ENCODE measurements at regions not wholly inside any gene's neighbourhood (a gene's known extent, or its start where the extent isn't known, plus 50 kb on each side); places are given as distances from the start of the nearest gene placed in this dataset.
A peak's percentile ranks its signal among the peaks of the same experiment; 100 is the strongest.

DNA sequence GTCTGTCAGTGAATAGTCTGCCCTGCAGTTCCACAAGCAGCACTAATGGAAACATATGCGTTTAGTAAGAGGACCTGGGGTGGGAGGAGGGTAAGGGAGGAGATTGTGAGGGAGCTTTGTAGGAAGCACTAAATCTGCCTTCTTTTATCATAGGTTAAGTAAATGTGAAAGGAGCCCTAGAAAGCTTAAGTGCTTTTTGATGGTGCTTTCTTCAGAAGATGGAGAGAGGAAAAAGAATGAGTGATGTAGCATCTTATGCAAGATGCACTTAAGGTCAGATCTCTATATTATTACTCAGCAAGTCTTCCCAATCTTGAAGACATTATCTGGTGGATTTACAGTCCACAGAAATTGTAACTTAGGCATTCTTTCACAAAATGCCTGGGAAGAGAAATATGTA, 322.7 kb downstream of the PDHA2 start:
- DNase-seq, result peak in 2 of 5 donors; percentile 20 to 35
- Histone ChIP-seq H3K4me1 (ENCODE audit: control insufficient read depth in 2 of 3, insufficient read depth in 2 of 3, low read depth in 1 of 3, low read length in 3 of 3) (no peaks in the 10 kb centered on the region), H3K9ac (ENCODE audit: low read length in 3 of 3) (no peak overlapping the region), H3K27me3 (ENCODE audit: control insufficient read depth, insufficient read depth, low read length) (no peaks in the 10 kb centered on the region), H3K4me3 (ENCODE audit: low read length in 3 of 3) (no peak overlapping the region), H3K27ac (ENCODE audit: low read depth in 2 of 2, low read length in 2 of 2) (no peak overlapping the region), H3K9me3 (ENCODE audit: control insufficient read depth in 2 of 3, insufficient read depth in 1 of 3, low read length in 3 of 3) (no peaks in the 10 kb centered on the region), H3K36me3 (ENCODE audit: control insufficient read depth in 2 of 3, insufficient read depth in 3 of 3, low read length in 3 of 3) (no peaks in the 10 kb centered on the region)
- FAIRE-seq, result no peak
- intact Hi-C loops (cut with DNase I), result no loop called here
- TF ChIP-seq, protein P1, sequence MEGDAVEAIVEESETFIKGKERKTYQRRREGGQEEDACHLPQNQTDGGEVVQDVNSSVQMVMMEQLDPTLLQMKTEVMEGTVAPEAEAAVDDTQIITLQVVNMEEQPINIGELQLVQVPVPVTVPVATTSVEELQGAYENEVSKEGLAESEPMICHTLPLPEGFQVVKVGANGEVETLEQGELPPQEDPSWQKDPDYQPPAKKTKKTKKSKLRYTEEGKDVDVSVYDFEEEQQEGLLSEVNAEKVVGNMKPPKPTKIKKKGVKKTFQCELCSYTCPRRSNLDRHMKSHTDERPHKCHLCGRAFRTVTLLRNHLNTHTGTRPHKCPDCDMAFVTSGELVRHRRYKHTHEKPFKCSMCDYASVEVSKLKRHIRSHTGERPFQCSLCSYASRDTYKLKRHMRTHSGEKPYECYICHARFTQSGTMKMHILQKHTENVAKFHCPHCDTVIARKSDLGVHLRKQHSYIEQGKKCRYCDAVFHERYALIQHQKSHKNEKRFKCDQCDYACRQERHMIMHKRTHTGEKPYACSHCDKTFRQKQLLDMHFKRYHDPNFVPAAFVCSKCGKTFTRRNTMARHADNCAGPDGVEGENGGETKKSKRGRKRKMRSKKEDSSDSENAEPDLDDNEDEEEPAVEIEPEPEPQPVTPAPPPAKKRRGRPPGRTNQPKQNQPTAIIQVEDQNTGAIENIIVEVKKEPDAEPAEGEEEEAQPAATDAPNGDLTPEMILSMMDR (IDR thresholded peaks at IDR 0.05; ENCODE audit: borderline replicate concordance, extremely low read depth, insufficient read depth), result no peak

DNA sequence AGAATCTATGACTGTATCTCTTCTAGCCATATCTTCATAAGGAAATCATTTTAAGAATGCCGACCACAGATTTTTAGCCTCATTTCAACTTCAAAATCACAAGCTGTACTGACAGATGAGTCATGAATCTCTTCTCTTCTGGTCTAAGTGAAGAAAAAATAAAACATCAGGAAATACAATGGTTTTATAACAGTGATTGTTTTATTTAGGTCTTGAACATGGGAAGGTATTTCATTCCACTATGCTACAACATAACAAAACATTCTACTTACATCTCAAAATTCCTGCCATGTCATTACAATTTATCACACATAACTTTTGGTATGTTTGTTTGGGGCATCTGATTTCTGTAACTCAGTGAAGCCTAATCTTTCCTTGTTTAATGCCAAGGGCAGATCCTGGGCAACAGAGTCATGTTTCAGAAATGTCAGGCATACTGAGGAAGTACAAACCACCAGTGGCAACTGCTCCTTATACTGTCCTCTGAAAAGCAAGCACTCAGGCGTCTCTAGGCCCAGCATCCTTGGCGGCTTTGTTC, 325.0 kb downstream of the PDHA2 start:
- no peaks in the 10 kb centered on the region for H3K4me1 ChIP-seq (ENCODE audit: control insufficient read depth in 2 of 3, insufficient read depth in 2 of 3, low read depth in 1 of 3, low read length in 3 of 3)
- no peaks in the 10 kb centered on the region for H3K27me3 ChIP-seq (ENCODE audit: control insufficient read depth, insufficient read depth, low read length)
- no peak overlapping the region for H3K9ac ChIP-seq (ENCODE audit: low read length in 3 of 3)
- intact Hi-C loops (cut with DNase I), result no loop called here
- DNase-seq (peak in 3 of 5 donors; percentile 36 to 73 (median 65)), FAIRE-seq (no peak)
- no peak overlapping the region for H3K27ac ChIP-seq (ENCODE audit: low read depth in 2 of 2, low read length in 2 of 2)
- H3K36me3 ChIP-seq (ENCODE audit: control insufficient read depth in 2 of 3, insufficient read depth in 3 of 3, low read length in 3 of 3), result no peaks in the 10 kb centered on the region
- TF ChIP-seq, protein P1 (IDR thresholded peaks at IDR 0.05; ENCODE audit: borderline replicate concordance, extremely low read depth, insufficient read depth), result no peak
- no peak overlapping the region for H3K4me3 ChIP-seq (ENCODE audit: low read length in 3 of 3)
- H3K9me3 ChIP-seq (ENCODE audit: control insufficient read depth in 2 of 3, insufficient read depth in 1 of 3, low read length in 3 of 3), result no peaks in the 10 kb centered on the region

DNA sequence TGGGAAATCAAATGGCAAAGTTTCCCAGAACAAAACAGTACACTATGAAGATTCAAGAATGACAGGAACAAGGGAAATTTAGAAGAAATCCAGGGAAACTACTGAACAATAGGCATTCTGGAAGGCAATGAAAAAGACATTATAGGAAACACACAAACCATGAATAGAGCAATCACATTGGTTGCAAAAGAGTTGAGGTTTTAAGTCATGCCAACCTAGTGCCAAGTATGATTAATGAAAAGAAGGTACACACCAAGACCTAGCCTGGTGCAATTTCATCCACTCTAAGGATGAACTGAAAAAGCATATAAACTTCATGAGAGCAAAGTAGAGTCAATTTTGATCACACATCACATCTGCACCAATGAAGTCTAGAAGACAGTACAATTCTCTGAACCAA, 326.9 kb downstream of the PDHA2 start:
- TF ChIP-seq, protein P1 (IDR thresholded peaks at IDR 0.05; ENCODE audit: borderline replicate concordance, extremely low read depth, insufficient read depth), result no peak
- intact Hi-C loops (cut with DNase I), result no loop called here
- Histone ChIP-seq H3K27me3 (ENCODE audit: control insufficient read depth, insufficient read depth, low read length) (no peaks in the 10 kb centered on the region), H3K4me3 (ENCODE audit: low read length in 3 of 3) (no peak overlapping the region), H3K27ac (ENCODE audit: low read depth in 2 of 2, low read length in 2 of 2) (no peak overlapping the region), H3K9me3 (ENCODE audit: control insufficient read depth in 2 of 3, insufficient read depth in 1 of 3, low read length in 3 of 3) (no peaks in the 10 kb centered on the region), H3K4me1 (ENCODE audit: control insufficient read depth in 2 of 3, insufficient read depth in 2 of 3, low read depth in 1 of 3, low read length in 3 of 3) (no peaks in the 10 kb centered on the region), H3K36me3 (ENCODE audit: control insufficient read depth in 2 of 3, insufficient read depth in 3 of 3, low read length in 3 of 3) (no peaks in the 10 kb centered on the region), H3K9ac (ENCODE audit: low read length in 3 of 3) (no peak overlapping the region)
- FAIRE-seq, result no peak
- DNase-seq, result no peak

DNA sequence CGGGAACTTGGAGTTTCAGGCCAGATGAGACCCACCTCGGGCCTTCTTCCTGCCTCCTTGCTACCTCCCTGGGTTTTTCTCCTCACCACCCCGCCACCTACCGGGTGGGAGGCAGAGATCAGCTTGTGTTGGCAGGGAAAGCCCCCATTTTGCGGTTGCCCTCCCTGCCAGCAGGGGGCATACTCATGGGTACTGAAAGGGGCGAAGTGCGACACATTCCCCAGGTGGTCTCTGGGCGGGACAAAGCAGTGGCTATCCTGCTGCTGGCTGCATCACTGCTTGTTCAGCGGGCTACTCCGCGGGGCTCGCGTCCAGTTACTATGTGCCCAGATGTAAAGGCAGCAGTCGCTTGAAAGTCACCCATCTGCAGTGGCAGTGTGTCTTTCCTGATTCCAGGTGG, 330.3 kb downstream of the PDHA2 start:
- H3K4me1 ChIP-seq (ENCODE audit: control insufficient read depth in 2 of 3, insufficient read depth in 2 of 3, low read depth in 1 of 3, low read length in 3 of 3), result no peaks in the 10 kb centered on the region
- H3K27me3 ChIP-seq (ENCODE audit: control insufficient read depth, insufficient read depth, low read length), result no peaks in the 10 kb centered on the region
- H3K9ac ChIP-seq (ENCODE audit: low read length in 3 of 3), result no peak overlapping the region
- H3K4me3 ChIP-seq (ENCODE audit: low read length in 3 of 3), result no peak overlapping the region
- no peaks in the 10 kb centered on the region for H3K36me3 ChIP-seq (ENCODE audit: control insufficient read depth in 2 of 3, insufficient read depth in 3 of 3, low read length in 3 of 3)
- FAIRE-seq (no peak), DNase-seq (peak in 1 of 5 donors; percentile 32)
- no peak overlapping the region for H3K27ac ChIP-seq (ENCODE audit: low read depth in 2 of 2, low read length in 2 of 2)
- intact Hi-C loops (cut with DNase I), result no loop called here
- TF ChIP-seq, protein P1 (IDR thresholded peaks at IDR 0.05; ENCODE audit: borderline replicate concordance, extremely low read depth, insufficient read depth), result no peak
- H3K9me3 ChIP-seq (ENCODE audit: control insufficient read depth in 2 of 3, insufficient read depth in 1 of 3, low read length in 3 of 3), result no peaks in the 10 kb centered on the region

Measured in kidney (tissue), 13 donors.